ENCODE measurements at regions not wholly inside any gene's neighbourhood (a gene's known extent, or its start where the extent isn't known, plus 50 kb on each side); places are given as distances from the start of the nearest gene placed in this dataset.

DNA sequence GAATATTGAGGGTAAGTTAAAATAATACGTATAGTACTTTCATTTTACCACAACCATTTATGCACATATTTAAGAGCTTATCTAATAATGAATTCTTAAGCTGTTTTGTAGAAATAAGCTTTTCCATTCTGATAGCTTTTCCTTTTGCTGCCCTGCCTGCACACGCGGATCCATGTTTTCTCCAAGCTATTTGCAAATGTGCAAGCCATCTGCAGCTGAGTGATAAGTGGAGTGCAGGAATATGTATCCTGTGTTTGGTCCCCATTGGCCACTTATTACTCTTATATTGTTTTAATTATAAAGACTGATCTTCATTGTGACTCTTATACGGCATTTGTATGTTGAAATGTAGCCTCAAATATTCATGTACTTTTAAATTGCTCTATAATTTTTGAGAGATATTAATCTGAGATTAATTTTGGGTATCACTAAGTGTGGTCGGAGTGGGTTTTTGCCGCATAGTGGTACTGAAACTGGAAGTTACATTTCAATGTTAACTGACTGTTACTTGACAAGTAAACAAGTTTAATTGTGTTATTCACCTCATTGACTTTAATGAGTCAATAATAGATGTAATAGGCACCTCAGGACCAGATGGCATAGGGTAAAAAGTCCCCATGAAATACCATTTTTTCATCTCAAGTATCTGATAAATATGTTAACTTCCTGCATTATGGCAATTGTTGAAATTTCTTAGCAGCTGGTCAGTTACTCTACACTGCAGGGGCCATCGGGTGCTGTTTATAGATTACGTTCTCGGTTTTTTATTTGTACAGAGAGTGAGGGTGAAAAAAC lies 1567.4 kb downstream of the EFNB2 start:
- Histone ChIP-seq H3K4me1 (no peaks in the 10 kb centered on the region), H3K27ac (no peak overlapping the region), H3K9me3 (no peaks in the 10 kb centered on the region), H3K4me3 (no peak overlapping the region), H3K36me3 (no peaks in the 10 kb centered on the region), H3K27me3 (no peaks in the 10 kb centered on the region)
- TF ChIP-seq, protein P1, sequence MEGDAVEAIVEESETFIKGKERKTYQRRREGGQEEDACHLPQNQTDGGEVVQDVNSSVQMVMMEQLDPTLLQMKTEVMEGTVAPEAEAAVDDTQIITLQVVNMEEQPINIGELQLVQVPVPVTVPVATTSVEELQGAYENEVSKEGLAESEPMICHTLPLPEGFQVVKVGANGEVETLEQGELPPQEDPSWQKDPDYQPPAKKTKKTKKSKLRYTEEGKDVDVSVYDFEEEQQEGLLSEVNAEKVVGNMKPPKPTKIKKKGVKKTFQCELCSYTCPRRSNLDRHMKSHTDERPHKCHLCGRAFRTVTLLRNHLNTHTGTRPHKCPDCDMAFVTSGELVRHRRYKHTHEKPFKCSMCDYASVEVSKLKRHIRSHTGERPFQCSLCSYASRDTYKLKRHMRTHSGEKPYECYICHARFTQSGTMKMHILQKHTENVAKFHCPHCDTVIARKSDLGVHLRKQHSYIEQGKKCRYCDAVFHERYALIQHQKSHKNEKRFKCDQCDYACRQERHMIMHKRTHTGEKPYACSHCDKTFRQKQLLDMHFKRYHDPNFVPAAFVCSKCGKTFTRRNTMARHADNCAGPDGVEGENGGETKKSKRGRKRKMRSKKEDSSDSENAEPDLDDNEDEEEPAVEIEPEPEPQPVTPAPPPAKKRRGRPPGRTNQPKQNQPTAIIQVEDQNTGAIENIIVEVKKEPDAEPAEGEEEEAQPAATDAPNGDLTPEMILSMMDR (IDR thresholded peaks at IDR 0.05), result no peak
- no peak for TF ChIP-seq POLR2A (IDR thresholded peaks at IDR 0.05)
- no peak for DNase-seq
- WGBS (ENCODE audit: insufficient coverage, low coverage, low lambda C conversion rate, missing lambda C conversion rate), result 78% methylated on average over 9 of the region's 9 CpGs
- ATAC-seq, result no peak
- intact Hi-C loops (cut with DNase I), result no loop called here

- H3K9me3 ChIP-seq, result no peaks in the 10 kb centered on the region
- WGBS (ENCODE audit: insufficient coverage, low coverage, low lambda C conversion rate, missing lambda C conversion rate), result 34% methylated on average over 3 of the region's 3 CpGs
- ATAC-seq, result no peak
- H3K27me3 ChIP-seq, result no peaks in the 10 kb centered on the region
- no peak for DNase-seq
- H3K4me3 ChIP-seq, result no peak overlapping the region
- H3K27ac ChIP-seq, result no peak overlapping the region
- no peaks in the 10 kb centered on the region for H3K36me3 ChIP-seq
- intact Hi-C loops (cut with DNase I), result no loop called here
- TF ChIP-seq, protein P1 (IDR thresholded peaks at IDR 0.05), result no peak
- no peak for TF ChIP-seq POLR2A (IDR thresholded peaks at IDR 0.05)
- no peaks in the 10 kb centered on the region for H3K4me1 ChIP-seq
Observed at GRCh38 chr13:104967376-104967775, 1568.1 kb downstream of the EFNB2 start.

GRCh38 chr13:104962411-104962810 lies 1573.1 kb downstream of the EFNB2 start:
- 60% methylated on average over 3 of the region's 3 CpGs for WGBS (ENCODE audit: insufficient coverage, low coverage, low lambda C conversion rate, missing lambda C conversion rate)
- Histone ChIP-seq H3K27ac (no peak overlapping the region), H3K36me3 (no peaks in the 10 kb centered on the region), H3K9me3 (no peaks in the 10 kb centered on the region), H3K4me1 (no peaks in the 10 kb centered on the region), H3K27me3 (no peaks in the 10 kb centered on the region), H3K4me3 (no peak overlapping the region)
- intact Hi-C loops (cut with DNase I), result no loop called here
- no peak for TF ChIP-seq POLR2A (IDR thresholded peaks at IDR 0.05)
- TF ChIP-seq, protein P1 (IDR thresholded peaks at IDR 0.05), result no peak
- ATAC-seq (no peak), DNase-seq (no peak)

GRCh38 chr13:104961246-104961645 lies 1574.2 kb downstream of the EFNB2 start:
- Histone ChIP-seq H3K27me3 (no peaks in the 10 kb centered on the region), H3K27ac (no peak overlapping the region), H3K36me3 (no peaks in the 10 kb centered on the region), H3K4me1 (no peaks in the 10 kb centered on the region), H3K9me3 (no peaks in the 10 kb centered on the region), H3K4me3 (no peak overlapping the region)
- no peak for TF ChIP-seq POLR2A (IDR thresholded peaks at IDR 0.05)
- TF ChIP-seq, protein P1 (IDR thresholded peaks at IDR 0.05), result no peak
- no peak for DNase-seq
- intact Hi-C loops (cut with DNase I), result no loop called here
- no peak for ATAC-seq
- WGBS (ENCODE audit: insufficient coverage, low coverage, low lambda C conversion rate, missing lambda C conversion rate), result 100% methylated on average over 1 of the region's 6 CpGs

All from right lobe of liver (tissue), 6 donors.